ENCODE measurements at regions not wholly inside any gene's neighbourhood (a gene's known extent, or its start where the extent isn't known, plus 50 kb on each side); places are given as distances from the start of the nearest gene placed in this dataset.

DNA sequence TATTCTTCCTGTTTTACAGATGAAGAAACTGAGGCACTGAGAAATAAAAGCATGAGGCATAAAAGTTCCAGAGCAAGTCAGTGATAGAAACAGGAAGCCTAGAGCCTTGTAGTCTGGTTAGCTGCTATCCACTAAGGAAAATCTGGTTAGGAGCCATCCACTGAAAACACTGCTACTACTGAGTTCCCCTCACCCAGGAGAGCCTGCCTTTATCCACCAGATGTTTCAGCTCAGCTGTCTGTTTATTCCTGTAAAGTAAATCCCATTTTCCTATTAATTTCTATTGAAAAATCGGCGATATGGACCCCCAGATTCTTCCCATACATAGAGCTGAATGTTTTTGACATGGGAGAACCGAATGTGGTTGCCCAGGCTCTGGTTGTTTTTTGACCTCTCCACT, 63.7 kb upstream of the LMO4 start:
- no peak overlapping the region for H2AFZ ChIP-seq
- no peaks in the 10 kb centered on the region for H3K36me3 ChIP-seq (ENCODE audit: low read depth)
- no peaks in the 10 kb centered on the region for H3K9me2 ChIP-seq (ENCODE audit: insufficient read depth)
- WGBS, 2 experiments (ENCODE audit: low coverage in 1 of 2, low lambda C conversion rate in 2 of 2, missing lambda C conversion rate in 2 of 2), result 66 to 70% methylated on average over 3 of the region's 3 CpGs
- H3K4me1 ChIP-seq (ENCODE audit: insufficient read depth), result no peaks in the 10 kb centered on the region
- H3K9me3 ChIP-seq (ENCODE audit: low read depth), result no peaks in the 10 kb centered on the region
- in situ Hi-C loops (cut with MboI), result no loop called here
- no peak overlapping the region for H3K4me3 ChIP-seq
- no peak overlapping the region for H3K4me2 ChIP-seq (ENCODE audit: unreplicated experiment)
- no peak for DNase-seq
- no peak overlapping the region for H3K27ac ChIP-seq
- no peaks in the 10 kb centered on the region for H3F3A ChIP-seq (ENCODE audit: insufficient read depth)
- H4K20me1 ChIP-seq (ENCODE audit: insufficient read depth), result no peaks in the 10 kb centered on the region
- H3K27me3 ChIP-seq (replicated peaks; ENCODE audit: insufficient read depth), result no peaks in the 10 kb centered on the region
- TF ChIP-seq EZH2phosphoT487 (IDR thresholded peaks at IDR 0.05; ENCODE audit: insufficient read depth, low read depth), result no peak
- no peak for TF ChIP-seq EZH2 (IDR thresholded peaks at IDR 0.05; ENCODE audit: insufficient read depth, poor library complexity, severe bottlenecking)
- H3K9ac ChIP-seq, result no peak overlapping the region
- H3K79me2 ChIP-seq (ENCODE audit: insufficient read depth), result no peaks in the 10 kb centered on the region

DNA sequence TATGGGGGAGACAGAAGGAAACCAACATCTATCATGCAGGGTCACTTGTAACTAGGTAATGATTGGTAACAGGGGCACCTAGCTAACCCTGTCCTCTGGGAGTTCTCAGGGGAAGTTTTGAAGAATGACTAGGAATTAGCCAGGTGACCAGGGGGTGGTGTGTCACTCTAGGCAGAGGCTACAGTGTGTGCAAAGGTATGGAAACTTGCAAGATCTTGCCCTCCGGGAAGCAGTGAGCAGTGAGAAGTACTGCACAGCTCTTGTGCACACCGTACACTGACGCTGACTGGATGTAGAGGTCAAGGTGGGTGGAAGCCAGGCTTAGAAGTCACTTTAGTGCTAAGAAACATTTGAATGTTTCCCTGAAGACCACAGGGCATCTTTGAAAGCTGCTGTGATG, 62.9 kb upstream of the LMO4 start:
- in situ Hi-C loops (cut with MboI), result no loop called here
- no peaks in the 10 kb centered on the region for H3K9me3 ChIP-seq (ENCODE audit: low read depth)
- 94 to 100% methylated on average over 3 of the region's 3 CpGs for WGBS, 2 experiments (ENCODE audit: low coverage in 1 of 2, low lambda C conversion rate in 2 of 2, missing lambda C conversion rate in 2 of 2)
- H4K20me1 ChIP-seq (ENCODE audit: insufficient read depth), result no peaks in the 10 kb centered on the region
- H3K36me3 ChIP-seq (ENCODE audit: low read depth), result no peaks in the 10 kb centered on the region
- no peak overlapping the region for H2AFZ ChIP-seq
- H3K4me3 ChIP-seq, result no peak overlapping the region
- no peak overlapping the region for H3K27ac ChIP-seq
- TF ChIP-seq EZH2 (IDR thresholded peaks at IDR 0.05; ENCODE audit: insufficient read depth, poor library complexity, severe bottlenecking) (no peak), EZH2phosphoT487 (IDR thresholded peaks at IDR 0.05; ENCODE audit: insufficient read depth, low read depth) (no peak)
- no peak for DNase-seq
- no peaks in the 10 kb centered on the region for H3K4me1 ChIP-seq (ENCODE audit: insufficient read depth)
- no peaks in the 10 kb centered on the region for H3K9me2 ChIP-seq (ENCODE audit: insufficient read depth)
- no peak overlapping the region for H3K4me2 ChIP-seq (ENCODE audit: unreplicated experiment)
- no peaks in the 10 kb centered on the region for H3F3A ChIP-seq (ENCODE audit: insufficient read depth)
- no peaks in the 10 kb centered on the region for H3K79me2 ChIP-seq (ENCODE audit: insufficient read depth)
- H3K27me3 ChIP-seq (replicated peaks; ENCODE audit: insufficient read depth), result no peaks in the 10 kb centered on the region
- H3K9ac ChIP-seq, result no peak overlapping the region

DNA sequence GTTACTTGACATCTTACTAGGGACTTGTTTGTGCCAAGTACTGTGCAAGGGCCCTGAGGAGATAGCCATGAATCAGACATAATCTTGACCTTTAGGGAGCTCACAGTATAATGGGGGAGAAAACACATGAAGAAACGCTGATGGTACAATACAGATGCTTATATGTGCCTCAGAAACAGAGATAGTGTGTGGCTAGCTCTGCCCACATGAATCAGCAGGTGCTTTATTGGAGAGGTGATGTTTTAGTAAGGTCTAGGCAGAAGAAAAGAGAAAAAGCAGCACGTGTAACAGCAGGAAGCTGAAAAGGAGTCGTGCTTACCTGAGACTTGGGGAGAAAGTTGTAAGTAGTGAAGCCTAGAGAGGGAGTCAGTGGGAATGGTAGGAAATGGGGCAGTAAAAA, 60.6 kb upstream of the LMO4 start:
- in situ Hi-C loops (cut with MboI), result no loop called here
- DNase-seq, result no peak

DNA sequence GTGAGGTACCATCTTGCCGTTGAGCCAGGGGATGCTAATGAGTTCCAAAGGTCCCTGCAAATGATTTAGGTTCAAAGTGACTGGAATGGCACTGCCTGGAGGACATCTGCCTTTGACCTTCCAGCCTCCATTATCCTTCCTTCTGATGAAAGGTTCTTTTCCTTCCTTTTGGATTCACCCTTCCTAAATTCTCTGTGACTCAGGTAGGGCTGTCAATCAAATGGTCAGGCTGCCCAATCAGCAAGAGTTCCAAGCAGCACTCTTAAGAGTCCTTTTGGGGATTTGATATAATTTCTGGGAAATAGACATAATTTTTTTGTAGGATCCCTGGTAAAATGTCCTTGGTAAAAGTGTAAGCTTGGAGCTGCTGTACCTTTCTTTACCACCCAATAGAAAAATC, 58.8 kb upstream of the LMO4 start:
- 25 to 50% methylated on average over 1 of the region's 1 CpG for WGBS, 2 experiments (ENCODE audit: low coverage in 1 of 2, low lambda C conversion rate in 2 of 2, missing lambda C conversion rate in 2 of 2)

More for the DNA sequence above, 60.6 kb upstream of the LMO4 start:
- Histone ChIP-seq H3K4me2 (ENCODE audit: unreplicated experiment) (no peak overlapping the region), H3K4me3 (no peak overlapping the region), H2AFZ (no peak overlapping the region), H3K9me2 (ENCODE audit: insufficient read depth) (no peaks in the 10 kb centered on the region), H3K79me2 (ENCODE audit: insufficient read depth) (no peaks in the 10 kb centered on the region), H3K27me3 (replicated peaks; ENCODE audit: insufficient read depth) (no peaks in the 10 kb centered on the region), H3F3A (ENCODE audit: insufficient read depth) (no peaks in the 10 kb centered on the region), H3K9ac (no peak overlapping the region), H4K20me1 (ENCODE audit: insufficient read depth) (no peaks in the 10 kb centered on the region), H3K4me1 (ENCODE audit: insufficient read depth) (no peaks in the 10 kb centered on the region), H3K36me3 (ENCODE audit: low read depth) (no peaks in the 10 kb centered on the region), H3K27ac (no peak overlapping the region), H3K9me3 (ENCODE audit: low read depth) (no peaks in the 10 kb centered on the region)
- no peak for TF ChIP-seq EZH2 (IDR thresholded peaks at IDR 0.05; ENCODE audit: insufficient read depth, poor library complexity, severe bottlenecking)
- TF ChIP-seq EZH2phosphoT487 (IDR thresholded peaks at IDR 0.05; ENCODE audit: insufficient read depth, low read depth), result no peak
- 48 to 50% methylated on average over 3 of the region's 3 CpGs for WGBS, 2 experiments (ENCODE audit: low coverage in 1 of 2, low lambda C conversion rate in 2 of 2, missing lambda C conversion rate in 2 of 2)

DNA sequence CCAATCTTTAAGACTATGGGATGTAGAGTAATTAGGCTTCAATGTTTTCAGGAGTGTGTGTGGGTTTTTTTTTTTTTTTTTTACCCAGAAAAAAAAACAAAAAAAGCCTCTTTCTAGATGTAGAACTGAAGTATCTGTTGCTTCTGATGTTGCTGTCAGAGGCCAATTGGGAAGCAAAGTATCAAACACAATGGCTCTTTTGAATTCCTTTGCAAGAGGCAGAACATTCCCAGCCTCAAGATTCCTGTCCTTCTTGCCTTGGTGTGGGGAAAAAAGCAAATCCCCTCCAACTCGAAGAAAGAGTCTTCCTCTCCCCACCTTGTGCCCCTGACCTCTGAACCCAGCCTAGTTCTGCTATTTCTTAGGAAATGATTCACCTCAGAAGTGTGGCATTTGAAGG, 55.4 kb upstream of the LMO4 start:
- Histone ChIP-seq H3K4me2 (ENCODE audit: unreplicated experiment) (no peak overlapping the region), H2AFZ (no peak overlapping the region), H3K79me2 (ENCODE audit: insufficient read depth) (no peaks in the 10 kb centered on the region), H3K36me3 (ENCODE audit: low read depth) (no peaks in the 10 kb centered on the region), H3K27ac (no peak overlapping the region), H3F3A (ENCODE audit: insufficient read depth) (0 out of 2 replicates have a peak, but pooled peaks cover 2% of the 10 kb centered on the region), H3K9ac (no peak overlapping the region), H3K4me1 (ENCODE audit: insufficient read depth) (peaks cover 2% of the 10 kb centered on the region; the same call in 1 of the 2 replicates), H3K9me3 (ENCODE audit: low read depth) (no peaks in the 10 kb centered on the region), H4K20me1 (ENCODE audit: insufficient read depth) (no peaks in the 10 kb centered on the region), H3K27me3 (replicated peaks; ENCODE audit: insufficient read depth) (no peaks in the 10 kb centered on the region), H3K9me2 (ENCODE audit: insufficient read depth) (no peaks in the 10 kb centered on the region), H3K4me3 (no peak overlapping the region)
- no peak for DNase-seq
- TF ChIP-seq EZH2phosphoT487 (IDR thresholded peaks at IDR 0.05; ENCODE audit: insufficient read depth, low read depth) (no peak), EZH2 (IDR thresholded peaks at IDR 0.05; ENCODE audit: insufficient read depth, poor library complexity, severe bottlenecking) (no peak)
- in situ Hi-C loops (cut with MboI), result no loop called here
- WGBS, 2 experiments (ENCODE audit: low coverage in 1 of 2, low lambda C conversion rate in 2 of 2, missing lambda C conversion rate in 2 of 2), result 41 to 67% methylated on average over 1 of the region's 1 CpG

More for the DNA sequence above, 58.8 kb upstream of the LMO4 start:
- in situ Hi-C loops (cut with MboI), result no loop called here
- Histone ChIP-seq H3K27me3 (replicated peaks; ENCODE audit: insufficient read depth) (no peaks in the 10 kb centered on the region), H3K36me3 (ENCODE audit: low read depth) (no peaks in the 10 kb centered on the region), H4K20me1 (ENCODE audit: insufficient read depth) (no peaks in the 10 kb centered on the region), H3K79me2 (ENCODE audit: insufficient read depth) (no peaks in the 10 kb centered on the region), H3K9ac (no peak overlapping the region), H3K27ac (no peak overlapping the region), H3F3A (ENCODE audit: insufficient read depth) (no peaks in the 10 kb centered on the region), H3K9me3 (ENCODE audit: low read depth) (no peaks in the 10 kb centered on the region), H2AFZ (no peak overlapping the region), H3K4me2 (ENCODE audit: unreplicated experiment) (no peak overlapping the region), H3K9me2 (ENCODE audit: insufficient read depth) (no peaks in the 10 kb centered on the region), H3K4me1 (ENCODE audit: insufficient read depth) (no peaks in the 10 kb centered on the region), H3K4me3 (no peak overlapping the region)
- no peak for DNase-seq
- TF ChIP-seq EZH2phosphoT487 (IDR thresholded peaks at IDR 0.05; ENCODE audit: insufficient read depth, low read depth), result no peak
- TF ChIP-seq EZH2 (IDR thresholded peaks at IDR 0.05; ENCODE audit: insufficient read depth, poor library complexity, severe bottlenecking), result no peak

All from GM23248 (cell line).